Inflammatory macrophage (primary cell): ENCODE measurements at regions not wholly inside any gene's neighbourhood (a gene's known extent, or its start where the extent isn't known, plus 50 kb on each side); places are given as distances from the start of the nearest gene placed in this dataset.

Experiments
- DNase-seq, 2 donors: peaks; one replicate each; pipeline ENCODE4 v3.0.0-alpha.2; 2020 to 2022

- no peak for DNase-seq
These were observed 61.1 kb downstream of the SPATA31C2 start for GRCh38 chr9:88077071-88077617.

GRCh38 chr9:88076286-88077070 lies 61.8 kb downstream of the SPATA31C2 start:
- DNase-seq: peak in 1 of 2 donors; percentile 49

GRCh38 chr9:88075966-88076285 lies 62.3 kb downstream of the SPATA31C2 start:
- DNase-seq: no peak

- no peak for DNase-seq
These were observed 62.8 kb downstream of the SPATA31C2 start for GRCh38 chr9:88075506-88075905.

GRCh38 chr9:88074931-88075330 lies 63.3 kb downstream of the SPATA31C2 start:
- DNase-seq: no peak

GRCh38 chr9:88072831-88073375 lies 65.4 kb downstream of the SPATA31C2 start:
- DNase-seq: no peak

GRCh38 chr9:88071331-88071730 lies 66.9 kb downstream of the SPATA31C2 start:
- no peak for DNase-seq

GRCh38 chr9:88065619-88066018 lies 72.7 kb downstream of the SPATA31C2 start:
- no peak for DNase-seq

GRCh38 chr9:88064554-88064953 lies 73.7 kb downstream of the SPATA31C2 start:
- DNase-seq: no peak

- DNase-seq: no peak
These were observed 77.5 kb downstream of the SPATA31C2 start for GRCh38 chr9:88060746-88061145.

- no peak for DNase-seq
These were observed 78.8 kb downstream of the SPATA31C2 start for GRCh38 chr9:88059469-88059868.

- no peak for DNase-seq
These were observed 81.4 kb downstream of the SPATA31C2 start for GRCh38 chr9:88056876-88057275.

GRCh38 chr9:88053856-88054501 lies 79.6 kb upstream of the CDK20 start:
- DNase-seq: no peak

GRCh38 chr9:88052321-88052965 lies 78.1 kb upstream of the CDK20 start:
- DNase-seq: no peak

GRCh38 chr9:88051138-88051537 lies 76.8 kb upstream of the CDK20 start:
- DNase-seq: no peak

- no peak for DNase-seq
These were observed 75.5 kb upstream of the CDK20 start for GRCh38 chr9:88049677-88050307.

GRCh38 chr9:88046542-88046941 lies 72.2 kb upstream of the CDK20 start:
- no peak for DNase-seq

GRCh38 chr9:88045686-88046085 lies 71.4 kb upstream of the CDK20 start:
- no peak for DNase-seq

- no peak for DNase-seq
These were observed 69.9 kb upstream of the CDK20 start for GRCh38 chr9:88044200-88044599.

GRCh38 chr9:88043647-88044046 lies 69.3 kb upstream of the CDK20 start:
- DNase-seq: no peak

- DNase-seq: peak in 1 of 2 donors; percentile 4
These were observed 67.1 kb upstream of the CDK20 start for GRCh38 chr9:88041447-88041846.

GRCh38 chr9:88037285-88037845 lies 63.0 kb upstream of the CDK20 start:
- no peak for DNase-seq

GRCh38 chr9:88034964-88035363 lies 60.6 kb upstream of the CDK20 start:
- DNase-seq: no peak
